ENCODE measurements at regions not wholly inside any gene's neighbourhood (a gene's known extent, or its start where the extent isn't known, plus 50 kb on each side); places are given as distances from the start of the nearest gene placed in this dataset.

DNA sequence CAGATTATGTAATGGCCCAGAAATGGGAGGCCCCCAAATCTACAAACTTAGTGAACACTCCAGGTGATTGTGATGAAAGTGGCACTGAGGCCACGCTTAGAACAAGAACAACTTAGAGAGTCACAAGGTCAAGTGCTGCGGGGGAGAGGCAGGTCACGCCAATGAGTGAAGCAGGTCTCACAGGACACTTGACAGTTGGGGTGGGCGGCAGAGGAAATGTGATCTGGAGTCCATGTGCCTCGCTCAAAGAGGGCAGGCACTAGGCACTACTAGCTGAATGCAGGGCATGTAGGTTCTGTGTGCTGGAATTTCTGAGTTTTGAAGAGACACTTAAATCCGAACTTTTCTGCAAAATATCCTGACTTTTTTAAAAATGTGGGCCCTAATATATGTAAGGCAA, 193.2 kb upstream of the RORB start:
- CTCF ChIA-PET, result no interaction called here
- Histone ChIP-seq H3F3A (replicated peaks; ENCODE audit: insufficient read depth) (no peaks in the 10 kb centered on the region), H3K27ac (ENCODE audit: low read depth in 2 of 2, low read length in 1 of 2) (no peak overlapping the region), H3K36me3 (replicated peaks in 1 of 2; ENCODE audit: control insufficient read depth in 1 of 2, insufficient read depth in 2 of 2, low read length in 1 of 2) (no peaks in the 10 kb centered on the region), H4K20me1 (ENCODE audit: insufficient read depth) (no peaks in the 10 kb centered on the region), H3K9me2 (no peaks in the 10 kb centered on the region), H3K4me2 (no peak overlapping the region), H3K4me3 (ENCODE audit: low read depth in 2 of 2, low read length in 1 of 2) (no peak overlapping the region), H2AFZ (ENCODE audit: low read depth) (no peak overlapping the region), H3K79me2 (ENCODE audit: insufficient read depth) (no peaks in the 10 kb centered on the region), H3K4me1 (ENCODE audit: control insufficient read depth in 1 of 2, insufficient read depth in 2 of 2, low read depth in 1 of 2, low read length in 1 of 2) (no peaks in the 10 kb centered on the region), H3K27me3 (ENCODE audit: insufficient read depth) (no peaks in the 10 kb centered on the region), H3K9ac (no peak overlapping the region), H3K9me3 (no peaks in the 10 kb centered on the region)
- TF ChIP-seq, protein P1, sequence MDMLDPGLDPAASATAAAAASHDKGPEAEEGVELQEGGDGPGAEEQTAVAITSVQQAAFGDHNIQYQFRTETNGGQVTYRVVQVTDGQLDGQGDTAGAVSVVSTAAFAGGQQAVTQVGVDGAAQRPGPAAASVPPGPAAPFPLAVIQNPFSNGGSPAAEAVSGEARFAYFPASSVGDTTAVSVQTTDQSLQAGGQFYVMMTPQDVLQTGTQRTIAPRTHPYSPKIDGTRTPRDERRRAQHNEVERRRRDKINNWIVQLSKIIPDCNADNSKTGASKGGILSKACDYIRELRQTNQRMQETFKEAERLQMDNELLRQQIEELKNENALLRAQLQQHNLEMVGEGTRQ (IDR thresholded peaks at IDR 0.05; ENCODE audit: borderline replicate concordance, low read depth, low read length), result no peak
- TF ChIP-seq TAF1 (IDR thresholded peaks at IDR 0.05; ENCODE audit: borderline replicate concordance, low read depth, low read length) (no peak), YY1 (IDR thresholded peaks at IDR 0.05; ENCODE audit: low read depth) (no peak), EP300 (IDR thresholded peaks at IDR 0.05; ENCODE audit: borderline replicate concordance in 1 of 2, low read depth in 1 of 2, low read length in 1 of 2) (no peak), RAD21 (IDR thresholded peaks at IDR 0.05; ENCODE audit: low read length) (no peak), ELF1 (IDR thresholded peaks at IDR 0.05) (no peak), TEAD4 (IDR thresholded peaks at IDR 0.05; ENCODE audit: borderline replicate concordance, insufficient read depth) (no peak), RFX5 (IDR thresholded peaks at IDR 0.05; ENCODE audit: low read length) (no peak), EZH2phosphoT487 (IDR thresholded peaks at IDR 0.05; ENCODE audit: borderline replicate concordance, low read depth) (no peak), NFIC (IDR thresholded peaks at IDR 0.05; ENCODE audit: borderline replicate concordance) (no peak)
- TF ChIP-seq, protein P2, sequence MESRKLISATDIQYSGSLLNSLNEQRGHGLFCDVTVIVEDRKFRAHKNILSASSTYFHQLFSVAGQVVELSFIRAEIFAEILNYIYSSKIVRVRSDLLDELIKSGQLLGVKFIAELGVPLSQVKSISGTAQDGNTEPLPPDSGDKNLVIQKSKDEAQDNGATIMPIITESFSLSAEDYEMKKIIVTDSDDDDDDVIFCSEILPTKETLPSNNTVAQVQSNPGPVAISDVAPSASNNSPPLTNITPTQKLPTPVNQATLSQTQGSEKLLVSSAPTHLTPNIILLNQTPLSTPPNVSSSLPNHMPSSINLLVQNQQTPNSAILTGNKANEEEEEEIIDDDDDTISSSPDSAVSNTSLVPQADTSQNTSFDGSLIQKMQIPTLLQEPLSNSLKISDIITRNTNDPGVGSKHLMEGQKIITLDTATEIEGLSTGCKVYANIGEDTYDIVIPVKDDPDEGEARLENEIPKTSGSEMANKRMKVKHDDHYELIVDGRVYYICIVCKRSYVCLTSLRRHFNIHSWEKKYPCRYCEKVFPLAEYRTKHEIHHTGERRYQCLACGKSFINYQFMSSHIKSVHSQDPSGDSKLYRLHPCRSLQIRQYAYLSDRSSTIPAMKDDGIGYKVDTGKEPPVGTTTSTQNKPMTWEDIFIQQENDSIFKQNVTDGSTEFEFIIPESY (IDR thresholded peaks at IDR 0.05; ENCODE audit: borderline replicate concordance, low read depth), result no peak
- TF ChIP-seq, protein P3, sequence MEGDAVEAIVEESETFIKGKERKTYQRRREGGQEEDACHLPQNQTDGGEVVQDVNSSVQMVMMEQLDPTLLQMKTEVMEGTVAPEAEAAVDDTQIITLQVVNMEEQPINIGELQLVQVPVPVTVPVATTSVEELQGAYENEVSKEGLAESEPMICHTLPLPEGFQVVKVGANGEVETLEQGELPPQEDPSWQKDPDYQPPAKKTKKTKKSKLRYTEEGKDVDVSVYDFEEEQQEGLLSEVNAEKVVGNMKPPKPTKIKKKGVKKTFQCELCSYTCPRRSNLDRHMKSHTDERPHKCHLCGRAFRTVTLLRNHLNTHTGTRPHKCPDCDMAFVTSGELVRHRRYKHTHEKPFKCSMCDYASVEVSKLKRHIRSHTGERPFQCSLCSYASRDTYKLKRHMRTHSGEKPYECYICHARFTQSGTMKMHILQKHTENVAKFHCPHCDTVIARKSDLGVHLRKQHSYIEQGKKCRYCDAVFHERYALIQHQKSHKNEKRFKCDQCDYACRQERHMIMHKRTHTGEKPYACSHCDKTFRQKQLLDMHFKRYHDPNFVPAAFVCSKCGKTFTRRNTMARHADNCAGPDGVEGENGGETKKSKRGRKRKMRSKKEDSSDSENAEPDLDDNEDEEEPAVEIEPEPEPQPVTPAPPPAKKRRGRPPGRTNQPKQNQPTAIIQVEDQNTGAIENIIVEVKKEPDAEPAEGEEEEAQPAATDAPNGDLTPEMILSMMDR (IDR thresholded peaks at IDR 0.05), result no peak
- TF ChIP-seq, protein P4, sequence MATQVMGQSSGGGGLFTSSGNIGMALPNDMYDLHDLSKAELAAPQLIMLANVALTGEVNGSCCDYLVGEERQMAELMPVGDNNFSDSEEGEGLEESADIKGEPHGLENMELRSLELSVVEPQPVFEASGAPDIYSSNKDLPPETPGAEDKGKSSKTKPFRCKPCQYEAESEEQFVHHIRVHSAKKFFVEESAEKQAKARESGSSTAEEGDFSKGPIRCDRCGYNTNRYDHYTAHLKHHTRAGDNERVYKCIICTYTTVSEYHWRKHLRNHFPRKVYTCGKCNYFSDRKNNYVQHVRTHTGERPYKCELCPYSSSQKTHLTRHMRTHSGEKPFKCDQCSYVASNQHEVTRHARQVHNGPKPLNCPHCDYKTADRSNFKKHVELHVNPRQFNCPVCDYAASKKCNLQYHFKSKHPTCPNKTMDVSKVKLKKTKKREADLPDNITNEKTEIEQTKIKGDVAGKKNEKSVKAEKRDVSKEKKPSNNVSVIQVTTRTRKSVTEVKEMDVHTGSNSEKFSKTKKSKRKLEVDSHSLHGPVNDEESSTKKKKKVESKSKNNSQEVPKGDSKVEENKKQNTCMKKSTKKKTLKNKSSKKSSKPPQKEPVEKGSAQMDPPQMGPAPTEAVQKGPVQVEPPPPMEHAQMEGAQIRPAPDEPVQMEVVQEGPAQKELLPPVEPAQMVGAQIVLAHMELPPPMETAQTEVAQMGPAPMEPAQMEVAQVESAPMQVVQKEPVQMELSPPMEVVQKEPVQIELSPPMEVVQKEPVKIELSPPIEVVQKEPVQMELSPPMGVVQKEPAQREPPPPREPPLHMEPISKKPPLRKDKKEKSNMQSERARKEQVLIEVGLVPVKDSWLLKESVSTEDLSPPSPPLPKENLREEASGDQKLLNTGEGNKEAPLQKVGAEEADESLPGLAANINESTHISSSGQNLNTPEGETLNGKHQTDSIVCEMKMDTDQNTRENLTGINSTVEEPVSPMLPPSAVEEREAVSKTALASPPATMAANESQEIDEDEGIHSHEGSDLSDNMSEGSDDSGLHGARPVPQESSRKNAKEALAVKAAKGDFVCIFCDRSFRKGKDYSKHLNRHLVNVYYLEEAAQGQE (IDR thresholded peaks at IDR 0.05; ENCODE audit: low read depth, low read length), result no peak
- POLR2A ChIA-PET, result no interaction called here
- DNase-seq, result no peak
- 46% methylated on average over 6 of the region's 6 CpGs for WGBS (ENCODE audit: low lambda C conversion rate)

Data from SK-N-SH (cell line).